ENCODE measurements at regions not wholly inside any gene's neighbourhood (a gene's known extent, or its start where the extent isn't known, plus 50 kb on each side); places are given as distances from the start of the nearest gene placed in this dataset.
"Not testable (repeated sequence)": the region's sequence is repeated elsewhere in the genome, so short reads cannot be mapped to it uniquely, and the experiment has no call there.

GRCh38 chrX:21219208-21219607 lies 155.0 kb upstream of the CNKSR2 start:
- not testable (repeated sequence) for TF ChIP-seq EZH2 (IDR thresholded peaks at IDR 0.05; ENCODE audit: insufficient read depth, poor library complexity, severe bottlenecking); EZH2phosphoT487 (IDR thresholded peaks at IDR 0.05; ENCODE audit: insufficient read depth, low read depth)

Data from GM23248 (cell line).